ENCODE measurements at regions not wholly inside any gene's neighbourhood (a gene's known extent, or its start where the extent isn't known, plus 50 kb on each side); places are given as distances from the start of the nearest gene placed in this dataset.

- TF ChIP-seq, protein P1, sequence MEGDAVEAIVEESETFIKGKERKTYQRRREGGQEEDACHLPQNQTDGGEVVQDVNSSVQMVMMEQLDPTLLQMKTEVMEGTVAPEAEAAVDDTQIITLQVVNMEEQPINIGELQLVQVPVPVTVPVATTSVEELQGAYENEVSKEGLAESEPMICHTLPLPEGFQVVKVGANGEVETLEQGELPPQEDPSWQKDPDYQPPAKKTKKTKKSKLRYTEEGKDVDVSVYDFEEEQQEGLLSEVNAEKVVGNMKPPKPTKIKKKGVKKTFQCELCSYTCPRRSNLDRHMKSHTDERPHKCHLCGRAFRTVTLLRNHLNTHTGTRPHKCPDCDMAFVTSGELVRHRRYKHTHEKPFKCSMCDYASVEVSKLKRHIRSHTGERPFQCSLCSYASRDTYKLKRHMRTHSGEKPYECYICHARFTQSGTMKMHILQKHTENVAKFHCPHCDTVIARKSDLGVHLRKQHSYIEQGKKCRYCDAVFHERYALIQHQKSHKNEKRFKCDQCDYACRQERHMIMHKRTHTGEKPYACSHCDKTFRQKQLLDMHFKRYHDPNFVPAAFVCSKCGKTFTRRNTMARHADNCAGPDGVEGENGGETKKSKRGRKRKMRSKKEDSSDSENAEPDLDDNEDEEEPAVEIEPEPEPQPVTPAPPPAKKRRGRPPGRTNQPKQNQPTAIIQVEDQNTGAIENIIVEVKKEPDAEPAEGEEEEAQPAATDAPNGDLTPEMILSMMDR (IDR thresholded peaks at IDR 0.05), result no peak
- Histone ChIP-seq H3K27me3 (no peaks in the 10 kb centered on the region), H3K36me3 (no peaks in the 10 kb centered on the region), H3K4me1 (no peaks in the 10 kb centered on the region), H3K9me3 (no peaks in the 10 kb centered on the region), H3K27ac (no peak overlapping the region), H3K4me3 (no peak overlapping the region)
- FAIRE-seq (no peak), ATAC-seq (no peak), DNase-seq (no peak)
- intact Hi-C loops (cut with DNase I), result no loop called here
- 59 to 60% methylated on average over 8 of the region's 8 CpGs for WGBS, 2 donors
These were observed 50.5 kb upstream of the PWP1 start for GRCh38 chr12:107635139-107635538.
